ENCODE measurements at regions not wholly inside any gene's neighbourhood (a gene's known extent, or its start where the extent isn't known, plus 50 kb on each side); places are given as distances from the start of the nearest gene placed in this dataset.
A peak's percentile ranks its signal among the peaks of the same experiment; 100 is the strongest.
"Not testable (repeated sequence)": the region's sequence is repeated elsewhere in the genome, so short reads cannot be mapped to it uniquely, and the experiment has no call there.

GRCh38 chr7:24138343-24138742 lies 145.6 kb upstream of the NPY start:
- H3K36me3 ChIP-seq (ENCODE audit: insufficient read depth, low read length), result no peaks in the 10 kb centered on the region
- no peak overlapping the region for H3K4me3 ChIP-seq (ENCODE audit: low read length)
- H3K4me2 ChIP-seq (ENCODE audit: low read length), result no peak overlapping the region
- H3K4me1 ChIP-seq (ENCODE audit: control insufficient read depth, insufficient read depth, low read length), result no peaks in the 10 kb centered on the region
- no peak overlapping the region for H3K9ac ChIP-seq (ENCODE audit: low read depth, low read length)
- no peaks in the 10 kb centered on the region for H3K9me3 ChIP-seq (replicated peaks; ENCODE audit: low read length)
- peaks cover 41% of the 10 kb centered on the region for H3K27me3 ChIP-seq (ENCODE audit: control insufficient read depth, insufficient read depth, low read length)

GRCh38 chr7:24140001-24140400 lies 144.0 kb upstream of the NPY start:
- peaks cover 41% of the 10 kb centered on the region for H3K27me3 ChIP-seq (ENCODE audit: control insufficient read depth, insufficient read depth, low read length)
- H3K4me3 ChIP-seq (ENCODE audit: low read length), result no peak overlapping the region
- no peaks in the 10 kb centered on the region for H3K4me1 ChIP-seq (ENCODE audit: control insufficient read depth, insufficient read depth, low read length)
- H3K9ac ChIP-seq (ENCODE audit: low read depth, low read length), result no peak overlapping the region
- H3K36me3 ChIP-seq (ENCODE audit: insufficient read depth, low read length), result no peaks in the 10 kb centered on the region
- H3K9me3 ChIP-seq (replicated peaks; ENCODE audit: low read length), result no peaks in the 10 kb centered on the region
- no peak overlapping the region for H3K4me2 ChIP-seq (ENCODE audit: low read length)

- H3K36me3 ChIP-seq (ENCODE audit: insufficient read depth, low read length), result no peaks in the 10 kb centered on the region
- H3K9me3 ChIP-seq (replicated peaks; ENCODE audit: low read length), result no peaks in the 10 kb centered on the region
- peaks cover 41% of the 10 kb centered on the region for H3K27me3 ChIP-seq (ENCODE audit: control insufficient read depth, insufficient read depth, low read length)
- no peaks in the 10 kb centered on the region for H3K4me1 ChIP-seq (ENCODE audit: control insufficient read depth, insufficient read depth, low read length)
- peak overlapping the region; percentile 69 for H3K4me2 ChIP-seq (ENCODE audit: low read length)
- no peak overlapping the region for H3K9ac ChIP-seq (ENCODE audit: low read depth, low read length)
- peak overlapping the region; percentile 45 for H3K4me3 ChIP-seq (ENCODE audit: low read length)
Observed at GRCh38 chr7:24141874-24142509, 142.0 kb upstream of the NPY start.

GRCh38 chr7:24143547-24143946 lies 140.4 kb upstream of the NPY start:
- Histone ChIP-seq H3K9ac (ENCODE audit: low read depth, low read length) (no peak overlapping the region), H3K36me3 (ENCODE audit: insufficient read depth, low read length) (no peaks in the 10 kb centered on the region), H3K9me3 (replicated peaks; ENCODE audit: low read length) (no peaks in the 10 kb centered on the region), H3K4me2 (ENCODE audit: low read length) (no peak overlapping the region), H3K4me3 (ENCODE audit: low read length) (no peak overlapping the region), H3K4me1 (ENCODE audit: control insufficient read depth, insufficient read depth, low read length) (no peaks in the 10 kb centered on the region), H3K27me3 (ENCODE audit: control insufficient read depth, insufficient read depth, low read length) (peaks cover 32% of the 10 kb centered on the region)

- Histone ChIP-seq H3K9ac (ENCODE audit: low read depth, low read length) (no peak overlapping the region), H3K36me3 (ENCODE audit: insufficient read depth, low read length) (no peaks in the 10 kb centered on the region), H3K4me3 (ENCODE audit: low read length) (no peak overlapping the region), H3K9me3 (replicated peaks; ENCODE audit: low read length) (no peaks in the 10 kb centered on the region), H3K4me1 (ENCODE audit: control insufficient read depth, insufficient read depth, low read length) (no peaks in the 10 kb centered on the region), H3K4me2 (ENCODE audit: low read length) (no peak overlapping the region), H3K27me3 (ENCODE audit: control insufficient read depth, insufficient read depth, low read length) (no peaks in the 10 kb centered on the region)
Observed at GRCh38 chr7:24151944-24152343, 132.0 kb upstream of the NPY start.

- Histone ChIP-seq H3K27me3 (ENCODE audit: control insufficient read depth, insufficient read depth, low read length) (no peaks in the 10 kb centered on the region), H3K4me1 (ENCODE audit: control insufficient read depth, insufficient read depth, low read length) (no peaks in the 10 kb centered on the region), H3K9me3 (replicated peaks; ENCODE audit: low read length) (no peaks in the 10 kb centered on the region), H3K9ac (ENCODE audit: low read depth, low read length) (no peak overlapping the region), H3K4me3 (ENCODE audit: low read length) (no peak overlapping the region), H3K4me2 (ENCODE audit: low read length) (no peak overlapping the region), H3K36me3 (ENCODE audit: insufficient read depth, low read length) (no peaks in the 10 kb centered on the region)
Observed at GRCh38 chr7:24152356-24152755, 131.6 kb upstream of the NPY start.

- Histone ChIP-seq H3K9me3 (replicated peaks; ENCODE audit: low read length) (no peaks in the 10 kb centered on the region), H3K4me2 (ENCODE audit: low read length) (no peak overlapping the region), H3K27me3 (ENCODE audit: control insufficient read depth, insufficient read depth, low read length) (no peaks in the 10 kb centered on the region), H3K4me3 (ENCODE audit: low read length) (no peak overlapping the region), H3K4me1 (ENCODE audit: control insufficient read depth, insufficient read depth, low read length) (no peaks in the 10 kb centered on the region), H3K36me3 (ENCODE audit: insufficient read depth, low read length) (no peaks in the 10 kb centered on the region), H3K9ac (ENCODE audit: low read depth, low read length) (no peak overlapping the region)
Observed at GRCh38 chr7:24152877-24153472, 131.0 kb upstream of the NPY start.

GRCh38 chr7:24157666-24158065 lies 126.3 kb upstream of the NPY start:
- Histone ChIP-seq H3K27me3 (ENCODE audit: control insufficient read depth, insufficient read depth, low read length) (no peaks in the 10 kb centered on the region), H3K9me3 (replicated peaks; ENCODE audit: low read length) (no peaks in the 10 kb centered on the region), H3K9ac (ENCODE audit: low read depth, low read length) (no peak overlapping the region), H3K36me3 (ENCODE audit: insufficient read depth, low read length) (no peaks in the 10 kb centered on the region), H3K4me2 (ENCODE audit: low read length) (no peak overlapping the region), H3K4me1 (ENCODE audit: control insufficient read depth, insufficient read depth, low read length) (no peaks in the 10 kb centered on the region), H3K4me3 (ENCODE audit: low read length) (no peak overlapping the region)

GRCh38 chr7:24158975-24159374 lies 125.0 kb upstream of the NPY start:
- no peaks in the 10 kb centered on the region for H3K4me1 ChIP-seq (ENCODE audit: control insufficient read depth, insufficient read depth, low read length)

GRCh38 chr7:24164401-24164800 lies 119.6 kb upstream of the NPY start:
- Histone ChIP-seq H3K4me1 (ENCODE audit: control insufficient read depth, insufficient read depth, low read length) (no peaks in the 10 kb centered on the region), H3K4me3 (ENCODE audit: low read length) (no peak overlapping the region), H3K36me3 (ENCODE audit: insufficient read depth, low read length) (no peaks in the 10 kb centered on the region), H3K9me3 (replicated peaks; ENCODE audit: low read length) (no peaks in the 10 kb centered on the region), H3K27me3 (ENCODE audit: control insufficient read depth, insufficient read depth, low read length) (no peaks in the 10 kb centered on the region), H3K9ac (ENCODE audit: low read depth, low read length) (no peak overlapping the region), H3K4me2 (ENCODE audit: low read length) (no peak overlapping the region)

More at GRCh38 chr7:24158975-24159374, 125.0 kb upstream of the NPY start:
- no peak overlapping the region for H3K4me2 ChIP-seq (ENCODE audit: low read length)
- no peaks in the 10 kb centered on the region for H3K36me3 ChIP-seq (ENCODE audit: insufficient read depth, low read length)
- H3K9me3 ChIP-seq (replicated peaks; ENCODE audit: low read length), result no peaks in the 10 kb centered on the region
- H3K9ac ChIP-seq (ENCODE audit: low read depth, low read length), result no peak overlapping the region
- H3K4me3 ChIP-seq (ENCODE audit: low read length), result no peak overlapping the region
- no peaks in the 10 kb centered on the region for H3K27me3 ChIP-seq (ENCODE audit: control insufficient read depth, insufficient read depth, low read length)

GRCh38 chr7:24169077-24169624 lies 114.8 kb upstream of the NPY start:
- Histone ChIP-seq H3K27me3 (ENCODE audit: control insufficient read depth, insufficient read depth, low read length) (no peaks in the 10 kb centered on the region), H3K9ac (ENCODE audit: low read depth, low read length) (no peak overlapping the region), H3K36me3 (ENCODE audit: insufficient read depth, low read length) (no peaks in the 10 kb centered on the region), H3K4me3 (ENCODE audit: low read length) (no peak overlapping the region), H3K4me1 (ENCODE audit: control insufficient read depth, insufficient read depth, low read length) (no peaks in the 10 kb centered on the region), H3K9me3 (replicated peaks; ENCODE audit: low read length) (no peaks in the 10 kb centered on the region), H3K4me2 (ENCODE audit: low read length) (no peak overlapping the region)

- not testable (repeated sequence) for H3K4me3 ChIP-seq (ENCODE audit: low read length); H3K4me1 ChIP-seq (ENCODE audit: control insufficient read depth, insufficient read depth, low read length); H3K9ac ChIP-seq (ENCODE audit: low read depth, low read length)
Observed at GRCh38 chr7:24171951-24172350, 112.0 kb upstream of the NPY start.

More at GRCh38 chr7:24171951-24172350, 112.0 kb upstream of the NPY start:
- H3K27me3 ChIP-seq (ENCODE audit: control insufficient read depth, insufficient read depth, low read length); H3K4me2 ChIP-seq (ENCODE audit: low read length); H3K9me3 ChIP-seq (replicated peaks; ENCODE audit: low read length); H3K36me3 ChIP-seq (ENCODE audit: insufficient read depth, low read length): not testable (repeated sequence)

Measured in skeletal muscle satellite cell (primary cell).